Fibroblast of skin of right biceps (primary cell): ENCODE measurements at regions not wholly inside any gene's neighbourhood (a gene's known extent, or its start where the extent isn't known, plus 50 kb on each side); places are given as distances from the start of the nearest gene placed in this dataset.
A peak's percentile ranks its signal among the peaks of the same experiment; 100 is the strongest.
"Not testable (repeated sequence)": the region's sequence is repeated elsewhere in the genome, so short reads cannot be mapped to it uniquely, and the experiment has no call there.

Experiments
- DNase-seq: peaks from one replicate; pipeline ENCODE4 v3.0.0-alpha.2; 2013

DNA sequence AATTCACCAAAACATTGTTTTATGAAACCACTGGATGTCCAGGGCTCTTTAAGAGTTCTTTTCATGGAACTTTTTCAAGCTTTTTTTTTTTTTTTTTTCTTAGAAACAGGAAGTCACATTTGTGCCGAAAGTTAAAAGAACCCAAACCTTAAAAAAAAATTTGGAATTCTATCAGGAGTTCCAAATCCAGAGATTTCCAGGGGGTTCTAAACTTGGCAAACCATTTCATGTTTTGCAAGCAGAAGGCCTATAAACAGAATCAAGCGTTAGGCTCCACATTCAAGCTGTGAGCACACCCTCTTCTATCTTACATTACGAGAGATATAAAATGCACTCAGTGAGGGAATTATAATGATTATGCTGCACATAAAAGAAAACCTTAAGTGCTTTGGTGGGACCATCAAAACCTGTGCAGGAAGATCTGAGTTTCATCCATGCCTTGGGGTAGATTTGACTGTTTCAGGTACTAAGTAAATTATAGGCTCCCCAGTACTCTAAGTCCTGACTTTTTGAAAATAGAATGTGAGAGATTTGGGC lies 154.8 kb upstream of the FAR2 start:
- no peak for DNase-seq

DNA sequence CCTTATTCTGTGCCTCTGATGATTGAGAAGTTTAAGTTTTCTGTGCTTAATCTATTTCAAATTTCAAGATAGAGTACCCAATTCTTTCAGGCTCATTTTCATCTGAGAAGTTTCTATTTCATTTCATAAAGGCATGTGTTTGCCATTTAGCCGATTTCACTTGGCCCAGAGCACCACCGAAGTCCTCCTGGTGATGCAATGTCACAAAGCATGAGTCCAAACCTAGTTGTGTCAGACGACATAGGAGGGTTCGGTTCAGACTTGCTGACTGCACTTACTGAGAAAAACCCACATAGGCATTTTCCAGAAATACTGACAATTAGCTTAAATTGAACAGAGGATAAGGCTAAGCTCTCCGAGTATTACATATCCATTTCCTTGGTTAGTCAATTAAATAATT lies 152.4 kb upstream of the FAR2 start:
- DNase-seq: no peak

DNA sequence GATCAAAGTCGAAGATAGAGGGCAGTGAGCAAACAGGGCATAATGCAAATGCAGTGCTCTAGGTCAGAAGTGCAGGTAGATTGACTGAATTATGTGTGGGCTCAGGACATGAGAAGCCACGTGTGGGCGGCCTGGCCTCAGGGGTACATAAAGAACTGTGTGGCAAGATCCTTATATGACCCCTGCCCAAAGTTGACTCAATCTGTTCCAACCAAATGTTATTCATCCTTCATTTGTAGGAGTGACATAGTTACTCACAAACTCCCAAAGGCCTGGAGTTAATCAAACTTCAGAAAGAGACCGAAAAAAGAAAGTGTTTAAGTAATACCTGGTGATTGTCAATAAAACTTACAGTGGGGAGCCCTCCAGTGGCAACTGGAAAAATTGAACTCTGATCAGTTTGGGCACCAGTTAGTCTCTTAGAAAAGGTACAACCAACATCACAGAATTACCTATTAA lies 150.4 kb upstream of the FAR2 start:
- DNase-seq: peak; percentile 44

DNA sequence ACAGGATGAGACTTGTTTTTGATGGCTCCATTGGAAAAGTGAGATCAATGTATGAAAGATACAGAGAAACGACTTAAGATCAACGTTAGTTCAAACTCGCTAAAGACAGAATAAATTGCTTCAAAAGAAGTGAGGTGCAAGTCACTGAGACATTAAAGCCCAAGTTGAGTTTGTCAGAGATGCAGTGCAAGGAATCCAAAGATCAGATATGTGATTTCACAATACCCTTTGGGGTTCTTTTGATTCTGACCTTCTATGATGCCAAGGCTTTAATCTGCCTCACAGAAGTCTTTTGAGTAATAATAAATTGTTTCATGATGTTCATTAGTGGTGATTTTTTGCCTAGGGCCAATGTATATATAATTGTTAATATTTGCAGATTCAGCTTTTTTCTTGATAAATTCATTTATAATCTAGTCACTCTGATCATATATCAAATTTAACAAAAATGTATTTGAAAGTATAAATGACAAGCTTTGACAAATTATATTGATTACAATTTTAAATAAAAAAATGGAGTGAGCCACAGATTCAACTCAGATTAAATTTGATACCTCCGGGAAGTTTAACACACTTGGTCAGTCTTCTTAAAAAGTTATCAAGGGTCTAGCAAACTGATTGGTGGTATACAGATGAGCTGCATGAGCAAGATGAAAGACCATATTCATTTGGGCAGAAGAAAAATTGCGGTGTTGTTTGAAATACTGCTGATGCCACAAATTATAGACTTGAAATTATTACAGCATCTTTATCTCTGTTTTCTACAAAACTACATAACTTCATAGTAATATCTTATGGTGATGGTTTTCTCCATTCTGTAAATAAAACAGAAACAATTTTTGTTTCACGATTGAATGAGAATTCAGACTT lies 144.8 kb upstream of the FAR2 start:
- no peak for DNase-seq

DNA sequence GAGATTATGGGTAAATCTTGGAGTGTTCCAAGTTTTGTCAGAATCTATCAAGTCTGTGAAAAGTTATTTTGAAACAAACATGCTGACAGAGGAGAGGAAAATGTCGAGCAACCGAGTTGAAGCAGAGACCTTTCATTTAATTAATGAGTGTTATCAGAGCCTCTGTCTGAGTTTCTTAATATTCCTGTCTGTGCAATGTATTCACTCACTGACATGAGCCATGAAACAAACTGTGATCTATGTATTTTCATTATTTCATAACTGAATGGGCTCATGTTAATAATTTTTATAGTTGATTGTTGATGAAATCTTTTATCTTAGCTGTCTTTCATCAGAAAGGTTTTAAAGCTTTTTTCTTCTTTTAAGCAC lies 144.2 kb upstream of the FAR2 start:
- DNase-seq: no peak

DNA sequence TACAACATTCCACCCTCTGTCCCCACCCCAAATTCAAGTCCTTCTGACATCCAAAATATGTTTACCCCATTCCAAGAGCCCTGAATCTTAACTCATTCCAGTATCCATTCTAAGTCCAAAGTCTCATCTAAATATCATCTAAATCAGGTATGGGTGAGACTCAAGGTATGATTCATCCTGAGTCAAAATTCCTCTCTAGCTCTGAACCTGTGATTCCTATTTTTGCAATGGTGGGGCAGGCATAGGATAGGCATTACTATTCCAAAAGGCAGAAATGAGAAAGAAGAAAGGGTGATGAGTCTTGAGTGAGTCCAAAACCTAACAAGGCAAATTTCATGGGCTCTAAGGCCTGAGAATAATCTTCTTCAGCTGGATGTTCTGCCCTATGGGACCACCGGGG lies 140.3 kb upstream of the FAR2 start:
- peak; percentile 14 for DNase-seq

DNA sequence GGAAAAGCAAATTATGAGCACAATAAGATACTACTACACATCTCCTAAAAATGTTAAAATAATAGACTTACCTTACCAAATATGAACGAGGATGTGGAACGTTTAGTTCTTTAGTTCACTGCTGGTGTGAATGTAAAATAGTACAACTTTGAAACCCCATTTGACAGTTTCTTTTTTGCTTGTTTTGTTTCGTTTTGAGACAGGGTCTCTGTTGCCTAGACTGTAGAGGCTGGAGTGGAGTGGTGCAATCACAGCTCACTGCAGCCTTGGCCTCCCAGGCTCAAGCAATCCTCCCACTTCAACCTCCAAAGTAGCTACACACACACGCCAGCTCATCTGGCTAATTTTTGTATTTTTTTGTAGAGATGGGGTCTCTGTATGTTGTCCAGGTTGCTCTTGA lies 136.4 kb upstream of the FAR2 start:
- DNase-seq: no peak

DNA sequence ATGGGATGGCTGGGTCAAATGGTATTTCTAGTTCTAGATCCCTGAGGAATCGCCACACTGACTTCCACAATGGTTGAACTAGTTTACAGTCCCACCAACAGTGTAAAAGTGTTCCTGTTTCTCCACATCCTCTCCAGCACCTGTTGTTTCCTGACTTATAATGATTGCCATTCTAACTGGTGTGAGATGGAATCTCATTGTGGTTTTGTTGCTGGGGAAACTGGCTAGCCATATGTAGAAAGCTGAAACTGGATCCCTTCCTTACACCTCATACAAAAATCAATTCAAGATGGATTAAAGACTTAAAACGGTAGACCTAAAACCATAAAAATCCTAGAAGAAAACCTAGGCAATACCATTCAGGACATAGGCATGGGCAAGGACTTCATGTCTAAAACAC lies 131.5 kb upstream of the FAR2 start:
- not testable (repeated sequence) for DNase-seq

DNA sequence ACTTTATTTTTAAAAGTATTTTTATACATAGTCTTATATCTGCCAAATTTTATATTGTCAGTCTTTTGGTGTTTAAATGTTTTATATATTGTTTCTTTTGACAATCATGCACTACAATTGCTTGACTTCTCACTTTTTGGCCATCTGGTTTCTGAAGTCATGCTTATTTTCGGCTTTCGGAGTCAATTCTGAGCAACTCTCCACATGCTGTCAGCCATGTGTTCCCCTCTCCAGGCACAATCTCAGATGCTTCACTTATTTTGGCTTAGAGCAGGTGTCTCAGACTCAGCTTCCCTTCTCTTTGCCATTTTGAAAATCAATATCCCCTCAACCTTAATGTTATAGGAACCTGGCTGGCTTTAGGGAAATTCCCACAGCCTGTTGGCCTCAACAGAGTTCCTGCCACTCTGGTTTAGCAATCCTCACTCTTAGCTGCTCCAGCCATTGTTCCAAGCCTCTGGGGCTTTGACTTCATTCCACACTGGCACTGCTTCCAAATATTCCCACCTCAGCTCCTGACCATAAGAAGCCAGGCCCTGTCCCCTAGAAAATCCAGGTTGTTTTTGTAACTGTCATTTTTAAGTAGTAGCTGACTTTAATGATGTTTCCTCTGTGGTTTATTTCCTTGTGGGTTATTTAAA lies 125.5 kb upstream of the FAR2 start:
- DNase-seq: no peak

DNA sequence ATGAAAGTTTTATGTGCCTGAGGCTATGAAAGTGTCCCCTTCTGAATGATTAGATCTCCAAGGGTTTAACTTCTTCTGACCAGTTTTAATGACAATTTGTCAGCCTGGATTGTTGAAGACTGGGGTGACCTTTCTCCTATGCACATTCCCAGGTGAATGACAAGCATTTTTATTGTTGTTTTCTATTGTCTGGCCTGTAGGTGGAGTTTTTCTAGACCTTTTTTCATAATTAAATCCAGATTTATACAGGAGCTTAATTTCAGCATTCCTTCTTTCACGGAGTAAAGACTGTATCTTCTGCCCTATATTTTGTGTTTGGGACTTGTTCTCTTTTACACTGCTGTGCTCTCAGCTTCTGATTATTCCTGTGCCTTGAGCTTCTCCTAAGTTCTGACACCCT lies 125.0 kb upstream of the FAR2 start:
- DNase-seq: no peak

DNA sequence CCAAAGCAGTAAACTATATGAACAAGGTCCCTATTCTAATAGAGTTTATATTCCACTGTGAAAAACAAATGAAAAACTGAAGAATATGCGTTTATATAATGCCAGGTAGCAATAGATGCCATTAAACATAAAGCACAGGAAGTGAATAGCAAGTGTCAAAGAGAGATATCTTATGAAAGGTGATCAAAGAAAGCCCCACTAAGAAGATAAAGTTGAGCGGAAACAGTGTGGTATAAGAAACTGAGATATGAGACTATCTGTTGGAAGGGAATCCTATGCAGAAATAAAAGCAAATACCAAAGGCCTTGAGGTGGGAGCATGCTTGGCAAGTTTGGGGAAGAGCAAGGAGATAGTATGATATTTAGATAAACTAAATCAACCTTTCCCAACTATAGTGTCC lies 123.1 kb upstream of the FAR2 start:
- no peak for DNase-seq

DNA sequence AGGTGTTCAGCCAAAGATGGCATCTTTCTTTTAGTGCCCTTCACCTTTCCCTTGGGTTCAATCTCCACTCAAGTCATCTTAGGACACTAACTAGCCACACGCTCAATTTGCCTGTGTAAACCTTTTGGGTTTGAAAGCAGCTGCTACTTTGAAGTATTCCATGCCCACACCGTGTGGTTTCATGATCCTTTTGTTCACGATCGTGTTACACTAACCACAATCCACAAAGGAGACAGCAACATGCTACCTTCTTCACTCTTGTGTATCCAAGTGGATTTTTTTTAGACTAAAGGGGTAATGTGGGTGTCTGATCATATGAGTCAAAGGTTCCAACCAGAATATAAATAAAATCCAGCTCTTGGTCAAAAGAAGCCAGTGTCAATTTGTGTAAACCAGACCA lies 122.7 kb upstream of the FAR2 start:
- no peak for DNase-seq

DNA sequence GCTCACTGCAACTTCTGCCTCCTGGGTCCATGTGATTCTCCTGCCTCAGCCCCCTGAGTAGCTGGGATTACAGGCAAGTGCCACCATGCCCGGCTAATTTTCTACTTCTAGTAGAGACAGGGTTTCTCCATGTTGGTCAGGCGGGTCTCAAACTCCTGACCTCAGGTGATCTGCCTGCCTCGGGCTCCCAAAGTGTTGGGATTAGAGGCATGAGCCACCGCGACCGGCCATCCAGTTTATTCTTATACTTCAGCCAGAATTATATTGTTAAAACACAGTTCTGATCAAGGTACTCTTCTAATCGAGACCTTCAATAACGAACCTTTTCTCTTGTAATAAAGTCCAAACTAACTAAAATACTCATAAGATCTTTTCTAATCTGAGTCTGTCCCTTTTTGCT lies 119.6 kb upstream of the FAR2 start:
- DNase-seq: not testable (repeated sequence)

DNA sequence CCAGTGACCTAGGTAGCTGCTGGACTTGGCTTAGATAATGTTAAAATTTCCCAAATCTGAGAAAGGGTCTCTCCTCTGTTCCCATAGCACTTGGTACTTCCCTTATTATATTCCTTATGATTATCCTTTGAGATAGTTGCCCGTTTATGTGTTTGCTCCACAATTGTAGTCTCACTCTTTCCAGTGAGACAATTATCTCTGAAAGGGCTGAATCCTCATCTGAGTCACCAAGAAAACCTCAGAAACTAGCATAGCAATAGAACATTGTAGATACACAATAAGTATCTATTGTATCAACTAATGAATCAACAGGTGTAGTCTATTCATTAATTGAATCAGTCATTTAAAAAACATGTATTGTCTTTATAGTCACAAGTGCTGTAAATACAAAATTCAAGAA lies 119.1 kb upstream of the FAR2 start:
- DNase-seq: no peak

DNA sequence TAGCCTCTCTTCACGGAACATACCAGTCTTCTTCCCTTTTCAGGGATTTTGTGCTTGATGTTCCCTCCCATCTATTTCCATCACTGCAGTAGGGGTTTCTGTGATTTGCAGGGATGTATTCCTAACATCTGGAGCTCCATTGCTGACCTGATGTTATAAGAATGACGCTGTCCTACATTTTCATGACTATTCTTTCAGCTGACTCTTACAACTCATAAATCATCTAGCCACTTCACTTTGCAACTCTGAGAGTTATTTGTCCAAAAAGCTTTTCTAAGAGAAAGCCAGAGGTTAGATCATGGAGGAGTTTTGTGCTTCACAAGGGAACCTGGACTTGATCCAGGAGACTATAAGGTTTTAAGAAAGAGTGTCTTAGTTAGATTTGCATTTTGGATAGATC lies 116.6 kb upstream of the FAR2 start:
- DNase-seq: peak; percentile 41

DNA sequence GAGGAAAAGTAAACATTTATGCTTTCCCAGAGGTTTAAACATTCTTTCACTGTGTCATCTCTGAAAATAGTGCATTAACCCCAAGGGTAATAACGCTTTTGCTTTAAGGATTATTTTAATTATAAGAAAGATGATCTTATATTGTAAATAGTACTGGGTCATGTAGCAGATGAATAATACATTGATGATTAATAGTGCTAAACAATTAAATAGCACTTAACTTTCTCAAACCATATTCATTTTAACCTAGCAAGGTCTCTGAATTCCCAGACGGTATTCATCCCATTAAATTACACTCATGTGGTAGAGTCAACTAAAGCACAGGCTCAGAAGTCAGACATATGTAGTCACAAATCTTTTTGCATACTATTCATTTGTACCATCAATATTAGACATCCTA lies 115.6 kb upstream of the FAR2 start:
- no peak for DNase-seq

DNA sequence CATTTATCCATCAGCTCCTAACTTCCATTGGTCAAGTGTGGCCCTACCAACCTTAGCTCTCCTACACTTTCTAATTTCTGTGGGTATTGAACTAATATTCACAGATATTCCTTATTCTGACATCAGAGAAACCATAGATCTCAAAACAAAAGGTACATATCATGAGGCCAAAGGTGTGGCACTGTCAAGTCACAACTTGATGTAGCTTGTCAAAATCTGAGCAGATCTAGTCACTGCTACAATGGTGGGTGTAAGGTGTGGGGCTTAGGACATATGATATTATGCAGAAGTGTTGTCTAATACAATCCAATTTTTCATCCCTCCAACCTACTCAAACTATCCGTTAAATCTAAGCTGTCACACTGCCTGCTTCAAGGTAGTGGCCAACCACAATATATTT lies 114.0 kb upstream of the FAR2 start:
- DNase-seq: no peak

DNA sequence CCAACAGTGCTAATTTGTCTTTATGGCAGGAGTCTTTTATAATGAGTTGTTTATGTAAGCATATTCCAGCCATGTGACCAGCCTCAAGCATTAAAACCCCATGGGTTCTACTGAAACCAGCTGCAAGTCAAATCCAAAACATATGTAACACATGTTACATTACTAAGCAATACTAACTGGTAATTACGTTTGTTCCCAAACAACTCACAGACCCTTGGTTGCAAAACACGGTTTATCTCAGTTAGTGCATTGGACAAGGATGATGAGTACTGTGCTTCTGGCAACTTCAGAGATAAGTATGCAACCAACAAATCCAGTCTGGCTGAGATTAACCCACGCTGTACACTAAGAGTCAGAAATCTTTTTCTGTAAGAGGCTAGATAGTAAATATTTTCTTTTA lies 110.1 kb upstream of the FAR2 start:
- peak; percentile 87 for DNase-seq

DNA sequence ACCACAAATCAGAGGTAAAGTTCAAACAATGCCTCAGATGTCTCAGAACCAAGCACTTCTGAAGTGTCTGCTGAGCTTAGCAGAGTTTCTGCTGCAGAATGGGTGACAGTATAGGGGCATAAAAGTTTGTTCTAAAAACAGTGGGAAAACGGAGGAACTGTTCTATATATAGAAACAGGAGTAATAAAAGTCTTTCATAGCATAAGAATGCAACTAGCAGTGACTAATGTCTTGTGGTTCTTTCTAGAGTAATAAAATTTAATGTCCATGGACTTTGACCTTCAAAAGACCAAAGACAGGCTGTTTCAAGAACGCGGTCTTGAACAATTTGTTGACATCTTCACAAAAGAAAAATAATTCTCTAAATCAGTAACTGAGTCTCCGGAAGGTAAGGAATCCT lies 107.5 kb upstream of the FAR2 start:
- DNase-seq: peak; percentile 85

DNA sequence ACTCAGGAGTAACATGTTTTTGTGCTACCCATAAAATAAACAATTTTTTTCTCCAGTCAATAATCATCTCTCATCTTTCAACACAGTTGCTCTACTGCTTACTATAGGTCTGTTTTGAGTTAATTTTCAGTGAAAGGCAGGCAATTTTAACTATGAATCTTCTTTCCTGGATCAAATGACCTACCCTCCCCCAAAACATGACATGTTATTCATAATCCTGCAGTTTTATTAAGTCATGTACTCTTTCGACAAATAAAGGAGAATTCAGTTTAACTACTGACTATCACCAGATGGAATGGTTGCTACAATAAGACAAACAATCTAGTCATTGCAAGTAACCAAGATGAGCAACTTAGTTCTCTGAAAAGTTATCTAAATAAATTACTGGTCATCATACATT lies 106.0 kb upstream of the FAR2 start:
- DNase-seq: peak; percentile 88

DNA sequence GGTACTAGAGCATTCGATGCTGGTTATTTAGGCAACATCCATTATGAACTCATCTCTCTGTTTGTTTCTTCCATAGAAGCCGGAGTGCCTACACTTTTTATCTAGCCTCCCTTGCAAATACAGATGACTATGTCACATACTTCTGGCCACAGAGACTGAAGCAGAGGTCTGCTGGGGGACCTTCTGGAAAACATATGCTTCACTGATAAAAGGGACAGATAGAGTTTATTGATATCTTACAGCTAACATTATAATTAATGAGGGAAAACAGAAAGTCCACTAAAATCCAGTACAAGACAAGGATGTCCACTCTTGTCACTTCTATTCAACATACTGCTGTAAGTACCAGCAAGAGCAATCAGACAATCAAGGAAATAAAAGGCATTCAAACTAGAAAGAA lies 104.3 kb upstream of the FAR2 start:
- DNase-seq: no peak

DNA sequence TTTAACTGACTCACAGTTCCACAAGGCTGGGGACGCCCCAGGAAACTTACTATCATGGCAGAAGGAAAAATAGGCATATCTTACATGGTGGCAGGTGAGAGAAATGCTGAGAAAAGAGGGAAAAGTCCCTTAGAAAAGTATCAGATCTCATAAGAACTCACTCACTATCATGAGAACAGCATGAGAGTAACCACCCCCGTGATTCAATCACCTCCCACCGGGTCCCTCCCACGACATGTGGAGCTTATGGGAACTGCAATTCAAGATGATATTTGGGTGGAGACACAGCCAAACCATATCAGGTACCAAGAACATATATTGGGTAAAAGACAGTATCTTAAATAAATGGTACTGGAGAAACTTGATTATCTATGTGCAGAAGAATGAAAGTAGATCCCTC lies 100.3 kb upstream of the FAR2 start:
- DNase-seq: no peak

DNA sequence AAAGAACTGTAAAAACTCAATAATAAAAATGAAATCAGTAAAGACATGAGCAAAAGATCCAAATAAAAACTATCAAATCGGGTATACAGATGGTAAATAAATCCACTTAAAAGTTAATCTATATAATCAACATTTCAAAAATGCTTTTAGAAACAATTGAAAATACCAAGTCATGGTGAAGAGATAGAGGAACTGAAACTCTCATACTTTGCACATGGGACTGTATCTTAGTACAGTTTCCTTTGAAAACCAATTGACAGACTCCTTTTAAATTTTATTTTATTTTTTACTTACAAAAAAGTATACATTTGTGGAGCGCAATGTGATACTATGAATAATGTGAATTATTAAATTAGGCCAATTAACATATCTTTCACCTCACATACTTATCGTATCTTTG lies 98.6 kb upstream of the FAR2 start:
- no peak for DNase-seq

DNA sequence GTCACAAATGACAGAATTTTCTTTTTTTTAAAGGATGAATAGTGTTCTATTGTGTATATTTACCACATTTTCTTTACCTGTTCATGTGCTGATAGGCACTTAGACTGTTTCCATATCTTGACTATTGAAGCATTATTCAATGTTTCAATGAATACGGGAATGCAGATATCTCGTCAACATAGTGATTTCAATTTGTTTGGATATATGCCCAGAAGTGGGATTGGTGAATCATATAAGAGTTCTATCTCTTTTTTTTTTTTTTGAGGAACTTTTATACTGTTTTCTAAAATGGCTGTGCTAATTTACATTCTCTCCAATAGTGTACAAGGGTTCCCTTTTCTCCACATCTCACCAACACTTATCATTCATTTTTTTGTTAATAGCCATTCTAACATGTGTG lies 97.9 kb upstream of the FAR2 start:
- peak; percentile 52 for DNase-seq

DNA sequence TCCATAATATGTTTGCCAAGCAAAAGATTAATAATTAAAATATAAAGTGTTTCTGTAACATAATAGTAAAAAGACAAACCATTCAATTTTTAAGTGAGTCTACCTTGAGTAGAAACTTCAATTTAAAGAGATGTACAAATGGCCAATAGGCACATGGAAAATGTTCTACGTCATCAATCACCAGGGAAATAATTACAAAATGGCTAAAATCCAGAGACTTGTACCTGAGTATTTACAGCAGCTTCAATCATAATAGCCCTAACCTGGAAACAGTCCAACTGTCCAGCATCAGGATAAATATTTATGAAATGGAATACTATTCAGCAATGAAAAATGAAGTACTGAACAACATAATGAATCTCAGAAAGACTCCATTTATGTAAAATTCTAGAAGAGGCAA lies 95.5 kb upstream of the FAR2 start:
- no peak for DNase-seq
